Fibroblast of the aortic adventitia (primary cell): ENCODE measurements at regions not wholly inside any gene's neighbourhood (a gene's known extent, or its start where the extent isn't known, plus 50 kb on each side); places are given as distances from the start of the nearest gene placed in this dataset.

Source experiments
- DNase-seq: peaks from one replicate; pipeline ENCODE4 v3.0.0-alpha.2; 2010; ENCODE audit warnings: low read depth
- H3K4me3 ChIP-seq: 2 replicates; pipeline ENCODE4 v1.5.1; 2011; ENCODE audit warnings: low read depth, mild to moderate bottlenecking, control low read depth, low read length, moderate library complexity
- CTCF ChIP-seq: IDR thresholded peaks from 2 replicates; pipeline ENCODE4 v1.5.1; 2011; ENCODE audit warnings: mild to moderate bottlenecking, low read length, control low read depth, inconsistent platforms; ENCODE audit not compliant: insufficient read depth

GRCh38 chr20:63093966-63094766 lies 87.4 kb upstream of the BHLHE23 start:
- no peak for TF ChIP-seq CTCF
- no peak for DNase-seq
- H3K4me3 ChIP-seq, result no peak overlapping the region

- no peak for DNase-seq
- no peak overlapping the region for H3K4me3 ChIP-seq
- TF ChIP-seq CTCF, result no peak
Measured at GRCh38 chr20:63092660-63093215, 86.0 kb upstream of the BHLHE23 start.

- no peak for TF ChIP-seq CTCF
Measured at GRCh38 chr20:63091901-63092659, 85.3 kb upstream of the BHLHE23 start.

GRCh38 chr20:63090682-63091571 lies 84.2 kb upstream of the BHLHE23 start:
- no peak for DNase-seq
- no peak overlapping the region for H3K4me3 ChIP-seq
- no peak for TF ChIP-seq CTCF

More at GRCh38 chr20:63091901-63092659, 85.3 kb upstream of the BHLHE23 start:
- no peak overlapping the region for H3K4me3 ChIP-seq
- no peak for DNase-seq

GRCh38 chr20:63090052-63090451 lies 83.3 kb upstream of the BHLHE23 start:
- no peak for DNase-seq
- no peak overlapping the region for H3K4me3 ChIP-seq
- no peak for TF ChIP-seq CTCF

- DNase-seq, result no peak
- no peak overlapping the region for H3K4me3 ChIP-seq
- no peak for TF ChIP-seq CTCF
Measured at GRCh38 chr20:63089051-63089907, 82.5 kb upstream of the BHLHE23 start.
